Activated B cell treated with CpG ODN at 0.5 μM for 24 hours (primary cell): ENCODE measurements at regions not wholly inside any gene's neighbourhood (a gene's known extent, or its start where the extent isn't known, plus 50 kb on each side); places are given as distances from the start of the nearest gene placed in this dataset.

Experiments used
- ATAC-seq: fragments of 200-7000 bp; cut with Tn5 transposase; one replicate; pipeline ENCODE4 v1.10.0; 2021; ENCODE audit warnings: low read depth, mild to moderate bottlenecking, moderate library complexity
- CTCF ChIA-PET: fragments of 350-600 bp; sonication (Branson Sonifier 250); formaldehyde crosslinking; loops from one replicate; lab custom pipeline; 2021; ENCODE audit warnings: antibody characterized with exemption; lab: Charles Lee
- POLR2A ChIA-PET: fragments of 350-600 bp; sonication (Branson Sonifier 250); formaldehyde crosslinking; loops from one replicate; lab custom pipeline; 2021; ENCODE audit warnings: antibody characterized with exemption; lab: Charles Lee
- DNase-seq: peaks from one replicate; pipeline ENCODE4 v3.0.0; 2022
- H3K27ac Mint-ChIP-seq: one replicate; pipeline ENCODE4 v1.8.0; 2020; ENCODE audit warnings: mixed read lengths
- H3K27me3 Mint-ChIP-seq: one replicate; pipeline ENCODE4 v1.8.0; 2021; ENCODE audit warnings: mixed read lengths
- H3K36me3 Mint-ChIP-seq: one replicate; pipeline ENCODE4 v1.8.0; 2021; ENCODE audit warnings: low read depth, mixed read lengths
- H3K4me1 Mint-ChIP-seq: one replicate; pipeline ENCODE4 v1.8.0; 2021; ENCODE audit warnings: mixed read lengths
- H3K4me3 Mint-ChIP-seq: one replicate; pipeline ENCODE4 v1.8.0; 2020; ENCODE audit warnings: mild to moderate bottlenecking, mixed read lengths
- H3K9me3 Mint-ChIP-seq: one replicate; pipeline ENCODE4 v1.8.0; 2020; ENCODE audit warnings: mixed read lengths
- intact Hi-C: fragments of 100-400 bp; cut with micrococcal nuclease; formaldehyde crosslinking; loops from one replicate; pipeline ENCODE4 v1.15.1; 2024
- TF ChIP-seq, protein P1 (sequence below): fragments of 200-600 bp; IDR thresholded peaks from one replicate; pipeline ENCODE4 v1.8.0; 2022; ENCODE audit warnings: antibody characterized with exemption, mild to moderate bottlenecking

DNA sequence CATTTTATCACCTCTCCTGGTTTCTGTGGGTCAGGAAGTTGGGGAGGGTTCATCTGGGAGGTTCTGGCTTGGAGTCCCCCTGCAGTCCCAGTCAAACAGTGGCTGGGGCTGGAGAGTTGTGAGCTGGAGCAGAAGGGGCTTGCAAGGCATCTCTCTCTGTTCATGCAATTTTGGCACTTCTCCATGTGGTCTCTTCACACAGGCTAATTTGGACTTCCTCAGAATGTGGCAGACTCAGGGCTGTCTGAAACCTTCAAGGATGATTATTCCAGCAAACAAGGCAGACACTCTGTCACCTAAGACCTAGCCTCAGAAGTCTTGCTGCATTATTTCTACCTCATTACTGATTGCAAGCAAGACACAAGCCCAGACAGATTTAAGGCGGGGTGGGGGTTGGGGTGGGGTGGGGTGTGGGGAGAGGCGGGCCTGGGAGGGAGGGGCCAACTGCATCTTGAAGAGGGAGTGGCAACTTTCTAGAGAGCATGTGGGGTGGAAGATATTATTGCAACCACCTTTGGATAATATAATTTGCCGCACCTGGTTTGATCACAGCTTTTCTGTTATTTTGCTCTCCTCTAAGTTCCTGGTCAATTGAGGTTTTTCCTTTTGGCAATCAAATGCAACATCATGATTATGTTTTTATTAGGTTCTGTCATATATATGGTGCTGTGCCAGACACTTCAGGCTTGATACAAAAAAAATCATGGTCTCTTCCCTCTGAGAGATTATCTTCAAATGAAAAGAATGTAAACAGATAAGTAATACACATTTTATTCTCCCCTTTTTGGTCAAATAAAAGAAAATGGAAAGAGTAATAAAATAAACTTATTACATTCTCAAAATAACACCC lies 799.5 kb downstream of the RPA4 start:
- no peaks in the 10 kb centered on the region for H3K9me3 Mint-ChIP-seq
- DNase-seq (no peak), ATAC-seq (no peak)
- TF ChIP-seq, protein P1, sequence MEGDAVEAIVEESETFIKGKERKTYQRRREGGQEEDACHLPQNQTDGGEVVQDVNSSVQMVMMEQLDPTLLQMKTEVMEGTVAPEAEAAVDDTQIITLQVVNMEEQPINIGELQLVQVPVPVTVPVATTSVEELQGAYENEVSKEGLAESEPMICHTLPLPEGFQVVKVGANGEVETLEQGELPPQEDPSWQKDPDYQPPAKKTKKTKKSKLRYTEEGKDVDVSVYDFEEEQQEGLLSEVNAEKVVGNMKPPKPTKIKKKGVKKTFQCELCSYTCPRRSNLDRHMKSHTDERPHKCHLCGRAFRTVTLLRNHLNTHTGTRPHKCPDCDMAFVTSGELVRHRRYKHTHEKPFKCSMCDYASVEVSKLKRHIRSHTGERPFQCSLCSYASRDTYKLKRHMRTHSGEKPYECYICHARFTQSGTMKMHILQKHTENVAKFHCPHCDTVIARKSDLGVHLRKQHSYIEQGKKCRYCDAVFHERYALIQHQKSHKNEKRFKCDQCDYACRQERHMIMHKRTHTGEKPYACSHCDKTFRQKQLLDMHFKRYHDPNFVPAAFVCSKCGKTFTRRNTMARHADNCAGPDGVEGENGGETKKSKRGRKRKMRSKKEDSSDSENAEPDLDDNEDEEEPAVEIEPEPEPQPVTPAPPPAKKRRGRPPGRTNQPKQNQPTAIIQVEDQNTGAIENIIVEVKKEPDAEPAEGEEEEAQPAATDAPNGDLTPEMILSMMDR = no peak
- H3K36me3 Mint-ChIP-seq = no peaks in the 10 kb centered on the region
- H3K4me3 Mint-ChIP-seq = no peak overlapping the region
- no peaks in the 10 kb centered on the region for H3K4me1 Mint-ChIP-seq
- intact Hi-C loops = no loop called here
- ChIA-PET CTCF (interaction anchor here (1.0 kb wide), 1 partner anchor 912 kb away, joined by 3 read pairs; no protein-coding TSS in a partner anchor), POLR2A (no interaction called here)
- no peaks in the 10 kb centered on the region for H3K27me3 Mint-ChIP-seq
- H3K27ac Mint-ChIP-seq = no peak overlapping the region

DNA sequence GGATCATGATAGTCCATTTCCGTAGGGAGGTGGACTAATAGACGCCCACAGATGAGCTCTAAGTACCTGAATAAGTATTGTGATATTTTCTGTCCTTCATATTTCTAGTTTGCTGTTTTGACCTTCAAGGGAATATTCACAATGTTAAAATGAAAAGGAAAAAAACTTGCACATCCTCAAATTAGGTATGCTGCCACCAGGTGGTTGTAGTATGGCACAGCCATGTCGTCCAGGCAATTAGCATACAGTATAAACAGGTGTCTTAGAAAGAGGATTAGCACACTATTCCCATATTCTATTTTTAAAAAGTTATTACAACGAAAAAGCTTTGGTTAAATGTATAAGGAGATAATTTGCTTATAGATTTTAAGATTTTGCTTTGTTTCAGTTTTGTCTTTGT lies 802.0 kb downstream of the RPA4 start:
- ATAC-seq = no peak
- no peak for DNase-seq
- H3K4me3 Mint-ChIP-seq = no peak overlapping the region
- H3K27me3 Mint-ChIP-seq = no peaks in the 10 kb centered on the region
- ChIA-PET CTCF (interaction anchor here (0.6 to 1.6 kb wide), 2 partner anchors 49 to 915 kb away, joined by 4 to 13 read pairs; no protein-coding TSS in a partner anchor), POLR2A (no interaction called here)
- TF ChIP-seq, protein P1 = no peak
- no peaks in the 10 kb centered on the region for H3K9me3 Mint-ChIP-seq
- no peaks in the 10 kb centered on the region for H3K4me1 Mint-ChIP-seq
- no peaks in the 10 kb centered on the region for H3K36me3 Mint-ChIP-seq
- intact Hi-C loops = loop anchor here (1.0 kb wide), 1 partner anchor 915 kb away; no protein-coding TSS in a partner anchor
- H3K27ac Mint-ChIP-seq = no peak overlapping the region

DNA sequence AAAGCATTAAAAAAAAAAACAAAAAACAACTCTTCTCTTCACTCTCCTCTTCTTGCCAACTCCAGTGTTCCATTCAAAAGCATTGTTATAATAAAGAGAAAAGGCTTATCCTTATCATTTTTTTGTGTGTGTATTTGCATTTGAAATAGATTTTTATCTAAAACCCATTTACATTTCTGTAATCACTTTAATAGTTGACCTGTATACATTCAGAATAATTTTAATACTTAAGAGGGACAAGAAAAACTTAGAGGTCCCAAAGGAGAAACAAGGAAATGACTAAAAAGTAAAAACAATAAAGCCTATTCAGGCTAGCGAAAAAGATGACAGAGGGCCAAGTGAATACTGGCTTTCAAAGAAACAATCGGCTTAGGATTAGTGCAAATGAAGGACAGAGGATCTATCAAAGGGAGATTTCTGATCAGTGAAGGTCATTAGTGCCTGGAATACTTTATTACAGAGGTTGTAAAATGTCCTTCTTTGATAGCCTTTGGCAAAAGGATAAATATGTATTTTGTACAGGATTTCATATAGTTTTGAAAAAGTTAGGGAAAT lies 808.3 kb downstream of the RPA4 start:
- H3K27ac Mint-ChIP-seq = no peak overlapping the region
- H3K4me3 Mint-ChIP-seq = no peak overlapping the region
- intact Hi-C loops = no loop called here
- H3K4me1 Mint-ChIP-seq = no peaks in the 10 kb centered on the region
- DNase-seq (no peak), ATAC-seq (no peak)
- H3K27me3 Mint-ChIP-seq = no peaks in the 10 kb centered on the region
- no peaks in the 10 kb centered on the region for H3K36me3 Mint-ChIP-seq
- TF ChIP-seq, protein P1 = no peak
- ChIA-PET CTCF (no interaction called here), POLR2A (interaction anchor here (0.6 kb wide), 1 partner anchor 8 kb away, joined by 4 read pairs; no protein-coding TSS in a partner anchor)
- no peaks in the 10 kb centered on the region for H3K9me3 Mint-ChIP-seq

DNA sequence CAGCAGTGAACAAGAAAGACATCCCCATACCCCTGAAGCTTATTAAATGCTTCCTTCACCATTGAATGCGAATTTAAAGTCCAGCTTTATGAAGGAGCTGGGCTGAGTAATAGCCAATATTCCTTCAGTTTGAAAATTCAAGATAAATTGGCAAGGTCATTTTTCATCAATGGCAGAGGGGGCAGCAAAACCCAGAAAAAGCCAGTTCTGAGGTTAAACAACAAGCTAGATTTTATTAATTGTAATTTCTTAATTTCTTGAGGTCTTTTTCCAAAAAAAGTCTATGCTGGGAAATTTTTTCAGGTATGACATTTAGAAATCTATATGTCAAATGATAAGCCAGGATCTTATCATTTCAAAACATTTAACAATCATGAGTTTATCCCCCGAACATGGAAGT lies 808.9 kb downstream of the RPA4 start:
- TF ChIP-seq, protein P1 = no peak

DNA sequence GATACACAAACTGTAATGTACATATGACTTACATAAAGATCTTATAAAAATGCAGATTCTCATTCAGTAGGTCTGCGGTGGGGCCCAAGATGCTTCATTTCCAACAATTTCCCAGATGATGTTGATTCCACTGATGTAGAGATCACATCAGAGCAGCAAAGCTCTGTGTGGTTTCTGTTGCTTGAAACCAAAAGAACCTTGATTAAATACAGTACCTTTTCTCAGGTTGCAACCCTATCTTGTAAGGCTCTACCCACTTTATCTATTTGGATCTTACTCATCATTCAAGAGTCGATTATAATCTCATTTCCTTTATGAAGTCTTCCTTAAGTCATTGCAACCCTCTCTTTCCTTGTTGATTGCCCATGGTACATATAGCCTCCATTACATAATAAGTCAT lies 816.8 kb downstream of the RPA4 start:
- Mint-ChIP-seq H3K9me3 (no peaks in the 10 kb centered on the region), H3K27me3 (no peaks in the 10 kb centered on the region), H3K27ac (no peak overlapping the region), H3K36me3 (no peaks in the 10 kb centered on the region), H3K4me3 (no peak overlapping the region), H3K4me1 (no peaks in the 10 kb centered on the region)
- POLR2A ChIA-PET = no interaction called here
- ATAC-seq = no peak
- CTCF ChIA-PET = no interaction called here
- DNase-seq = no peak
- TF ChIP-seq, protein P1 = no peak
- intact Hi-C loops = no loop called here

More for the DNA sequence above, 808.9 kb downstream of the RPA4 start:
- ATAC-seq (no peak), DNase-seq (no peak)
- Mint-ChIP-seq H3K27ac (no peak overlapping the region), H3K36me3 (no peaks in the 10 kb centered on the region), H3K9me3 (no peaks in the 10 kb centered on the region), H3K27me3 (no peaks in the 10 kb centered on the region), H3K4me1 (no peaks in the 10 kb centered on the region), H3K4me3 (no peak overlapping the region)
- intact Hi-C loops = no loop called here
- ChIA-PET POLR2A (no interaction called here), CTCF (no interaction called here)
